ENCODE measurements at regions not wholly inside any gene's neighbourhood (a gene's known extent, or its start where the extent isn't known, plus 50 kb on each side); places are given as distances from the start of the nearest gene placed in this dataset.
"Not testable (repeated sequence)": the region's sequence is repeated elsewhere in the genome, so short reads cannot be mapped to it uniquely, and the experiment has no call there.

DNA sequence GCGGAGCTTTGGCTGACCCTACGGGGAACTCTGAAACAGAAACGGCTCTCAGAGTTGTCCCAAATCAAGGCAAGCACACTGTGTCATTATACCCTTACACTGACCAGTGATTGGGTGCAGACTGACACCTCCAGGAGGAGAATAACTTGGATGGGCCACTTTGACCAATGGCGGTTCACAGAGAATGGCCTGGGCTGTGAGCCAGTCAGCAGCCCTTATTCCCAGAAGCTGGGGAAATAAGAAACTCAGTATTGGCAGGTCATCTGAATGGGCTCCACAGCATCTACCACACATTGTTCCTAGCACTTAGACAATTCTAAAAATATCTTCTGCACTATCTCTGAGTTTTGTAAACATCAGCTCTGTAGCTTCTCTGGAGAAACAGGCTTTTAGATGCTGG lies 265.2 kb downstream of the ADGRL2 start:
- no peak overlapping the region for H3K4me3 Mint-ChIP-seq
- peaks cover 18% of the 10 kb centered on the region for H3K4me1 Mint-ChIP-seq
- H3K27ac Mint-ChIP-seq: no peak overlapping the region
- no peak for DNase-seq (ENCODE audit: low spot score in 2 of 2, unreplicated experiment in 2 of 2)
- H3K9me3 Mint-ChIP-seq: no peaks in the 10 kb centered on the region
- peaks cover 4% of the 10 kb centered on the region for H3K27me3 Mint-ChIP-seq (ENCODE audit: low read depth)
- TF ChIP-seq, protein P1, sequence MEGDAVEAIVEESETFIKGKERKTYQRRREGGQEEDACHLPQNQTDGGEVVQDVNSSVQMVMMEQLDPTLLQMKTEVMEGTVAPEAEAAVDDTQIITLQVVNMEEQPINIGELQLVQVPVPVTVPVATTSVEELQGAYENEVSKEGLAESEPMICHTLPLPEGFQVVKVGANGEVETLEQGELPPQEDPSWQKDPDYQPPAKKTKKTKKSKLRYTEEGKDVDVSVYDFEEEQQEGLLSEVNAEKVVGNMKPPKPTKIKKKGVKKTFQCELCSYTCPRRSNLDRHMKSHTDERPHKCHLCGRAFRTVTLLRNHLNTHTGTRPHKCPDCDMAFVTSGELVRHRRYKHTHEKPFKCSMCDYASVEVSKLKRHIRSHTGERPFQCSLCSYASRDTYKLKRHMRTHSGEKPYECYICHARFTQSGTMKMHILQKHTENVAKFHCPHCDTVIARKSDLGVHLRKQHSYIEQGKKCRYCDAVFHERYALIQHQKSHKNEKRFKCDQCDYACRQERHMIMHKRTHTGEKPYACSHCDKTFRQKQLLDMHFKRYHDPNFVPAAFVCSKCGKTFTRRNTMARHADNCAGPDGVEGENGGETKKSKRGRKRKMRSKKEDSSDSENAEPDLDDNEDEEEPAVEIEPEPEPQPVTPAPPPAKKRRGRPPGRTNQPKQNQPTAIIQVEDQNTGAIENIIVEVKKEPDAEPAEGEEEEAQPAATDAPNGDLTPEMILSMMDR (IDR thresholded peaks at IDR 0.05; ENCODE audit: unreplicated experiment): no peak
- H3K36me3 Mint-ChIP-seq: no peaks in the 10 kb centered on the region

DNA sequence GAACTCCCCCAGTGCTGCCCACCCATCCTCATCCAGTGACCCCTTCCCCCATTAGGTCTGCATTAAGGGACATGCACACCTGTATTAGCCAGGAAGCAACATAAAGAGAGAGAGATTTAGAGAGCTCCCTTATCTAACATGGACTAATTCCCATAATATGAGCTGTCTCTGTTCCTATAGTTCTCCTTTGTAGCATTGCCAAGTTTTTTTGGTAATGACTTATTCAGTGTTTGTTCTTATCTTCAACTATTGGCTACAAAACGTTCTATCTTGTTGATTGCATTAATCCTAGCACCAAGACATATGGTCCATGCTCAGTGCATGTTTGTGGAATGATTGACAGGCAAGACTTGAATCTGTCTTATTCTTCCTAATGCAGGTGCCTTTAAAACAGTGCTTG lies 264.0 kb downstream of the ADGRL2 start:
- TF ChIP-seq, protein P1 (IDR thresholded peaks at IDR 0.05; ENCODE audit: unreplicated experiment): no peak
- no peaks in the 10 kb centered on the region for H3K36me3 Mint-ChIP-seq
- no peak overlapping the region for H3K27ac Mint-ChIP-seq
- no peak overlapping the region for H3K4me3 Mint-ChIP-seq
- no peaks in the 10 kb centered on the region for H3K27me3 Mint-ChIP-seq (ENCODE audit: low read depth)
- DNase-seq (ENCODE audit: low spot score in 2 of 2, unreplicated experiment in 2 of 2): no peak
- H3K4me1 Mint-ChIP-seq: peaks cover 23% of the 10 kb centered on the region
- H3K9me3 Mint-ChIP-seq: no peaks in the 10 kb centered on the region

DNA sequence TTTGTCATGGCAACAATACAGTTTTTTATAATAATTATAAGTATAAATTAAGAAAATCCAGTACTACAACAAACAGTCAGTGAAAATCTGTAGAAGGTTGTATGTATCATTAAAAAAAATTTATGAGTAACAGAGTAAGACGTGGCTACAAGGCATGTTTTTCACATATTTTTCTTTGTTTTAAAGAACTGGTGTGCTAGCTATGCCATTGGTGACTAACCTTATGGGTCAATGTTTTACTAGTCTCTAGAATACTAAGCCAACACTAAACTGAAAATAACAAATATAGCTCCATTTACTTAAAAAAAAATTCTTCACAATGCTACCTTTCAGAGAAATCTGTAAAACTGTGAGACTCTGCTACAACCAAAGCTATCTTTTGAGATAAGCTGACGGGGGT lies 261.5 kb downstream of the ADGRL2 start:
- TF ChIP-seq, protein P1 (IDR thresholded peaks at IDR 0.05; ENCODE audit: unreplicated experiment): no peak
- Mint-ChIP-seq H3K36me3 (no peaks in the 10 kb centered on the region), H3K4me3 (no peak overlapping the region), H3K27me3 (ENCODE audit: low read depth) (no peaks in the 10 kb centered on the region), H3K27ac (no peak overlapping the region), H3K4me1 (peaks cover 25% of the 10 kb centered on the region), H3K9me3 (no peaks in the 10 kb centered on the region)
- DNase-seq (ENCODE audit: low spot score in 2 of 2, unreplicated experiment in 2 of 2): no peak

- H3K27me3 Mint-ChIP-seq (ENCODE audit: low read depth): no peaks in the 10 kb centered on the region
- no peak overlapping the region for H3K27ac Mint-ChIP-seq
- no peak for DNase-seq (ENCODE audit: low spot score in 2 of 2, unreplicated experiment in 2 of 2)
- H3K4me1 Mint-ChIP-seq: peaks cover 20% of the 10 kb centered on the region
- H3K9me3 Mint-ChIP-seq: peaks cover 18% of the 10 kb centered on the region
- no peak overlapping the region for H3K4me3 Mint-ChIP-seq
- peaks cover 7% of the 10 kb centered on the region for H3K36me3 Mint-ChIP-seq
- TF ChIP-seq, protein P1 (IDR thresholded peaks at IDR 0.05; ENCODE audit: unreplicated experiment): no peak
These were observed 259.2 kb downstream of the ADGRL2 start for GRCh38 chr1:82059959-82060358.

- no peak overlapping the region for H3K27ac Mint-ChIP-seq
- TF ChIP-seq, protein P1 (IDR thresholded peaks at IDR 0.05; ENCODE audit: unreplicated experiment): no peak
- peaks cover 7% of the 10 kb centered on the region for H3K4me1 Mint-ChIP-seq
- no peaks in the 10 kb centered on the region for H3K27me3 Mint-ChIP-seq (ENCODE audit: low read depth)
- H3K9me3 Mint-ChIP-seq: peaks cover 31% of the 10 kb centered on the region
- peaks cover 11% of the 10 kb centered on the region for H3K36me3 Mint-ChIP-seq
- no peak for DNase-seq (ENCODE audit: low spot score in 2 of 2, unreplicated experiment in 2 of 2)
- H3K4me3 Mint-ChIP-seq: no peak overlapping the region
These were observed 256.3 kb downstream of the ADGRL2 start for GRCh38 chr1:82057011-82057410.

DNA sequence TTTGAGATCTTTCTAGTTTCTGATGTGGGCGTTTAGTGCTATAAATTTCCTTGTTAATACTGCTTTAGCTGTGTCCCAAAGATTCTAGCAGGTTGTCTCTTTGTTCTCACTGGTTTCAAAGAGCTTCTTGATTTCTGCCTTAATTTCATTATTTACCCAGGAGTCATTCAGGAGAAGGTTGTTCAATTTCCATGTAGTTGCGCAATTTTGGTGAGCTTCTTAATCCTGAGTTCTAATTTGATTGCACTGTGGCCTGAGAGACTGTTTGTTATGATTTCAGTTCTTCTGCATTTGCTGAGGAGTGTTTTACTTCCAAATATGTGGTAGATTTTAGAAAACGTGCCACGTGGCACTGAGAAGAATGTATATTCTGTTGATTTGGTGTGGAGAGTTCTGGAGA lies 254.6 kb downstream of the ADGRL2 start:
- H3K4me3 Mint-ChIP-seq; H3K27me3 Mint-ChIP-seq (ENCODE audit: low read depth); H3K27ac Mint-ChIP-seq; H3K4me1 Mint-ChIP-seq; DNase-seq (ENCODE audit: low spot score in 2 of 2, unreplicated experiment in 2 of 2): not testable (repeated sequence)
- Mint-ChIP-seq H3K9me3 (peaks cover 34% of the 10 kb centered on the region), H3K36me3 (peaks cover 11% of the 10 kb centered on the region)
